Activated naive CD4-positive, alpha-beta T cell treated with anti-CD3 and anti-CD28 coated beads, Interleukin-2, amount 50 U/mL, for 24 hours (primary cell): ENCODE measurements at regions not wholly inside any gene's neighbourhood (a gene's known extent, or its start where the extent isn't known, plus 50 kb on each side); places are given as distances from the start of the nearest gene placed in this dataset.

Experiments used
- H3K27ac Mint-ChIP-seq: one replicate; pipeline ENCODE4 v1.8.0; 2021; ENCODE audit warnings: mild to moderate bottlenecking, mixed read lengths
- H3K27me3 Mint-ChIP-seq: one replicate; pipeline ENCODE4 v1.8.0; 2021; ENCODE audit warnings: mixed read lengths
- H3K36me3 Mint-ChIP-seq: one replicate; pipeline ENCODE4 v1.8.0; 2021; ENCODE audit warnings: mixed read lengths
- H3K4me1 Mint-ChIP-seq: one replicate; pipeline ENCODE4 v1.8.0; 2021; ENCODE audit warnings: mixed read lengths
- H3K4me3 Mint-ChIP-seq: one replicate; pipeline ENCODE4 v1.8.0; 2021; ENCODE audit warnings: mild to moderate bottlenecking, mixed read lengths
- H3K9me3 Mint-ChIP-seq: one replicate; pipeline ENCODE4 v1.8.0; 2021; ENCODE audit warnings: mixed read lengths

DNA sequence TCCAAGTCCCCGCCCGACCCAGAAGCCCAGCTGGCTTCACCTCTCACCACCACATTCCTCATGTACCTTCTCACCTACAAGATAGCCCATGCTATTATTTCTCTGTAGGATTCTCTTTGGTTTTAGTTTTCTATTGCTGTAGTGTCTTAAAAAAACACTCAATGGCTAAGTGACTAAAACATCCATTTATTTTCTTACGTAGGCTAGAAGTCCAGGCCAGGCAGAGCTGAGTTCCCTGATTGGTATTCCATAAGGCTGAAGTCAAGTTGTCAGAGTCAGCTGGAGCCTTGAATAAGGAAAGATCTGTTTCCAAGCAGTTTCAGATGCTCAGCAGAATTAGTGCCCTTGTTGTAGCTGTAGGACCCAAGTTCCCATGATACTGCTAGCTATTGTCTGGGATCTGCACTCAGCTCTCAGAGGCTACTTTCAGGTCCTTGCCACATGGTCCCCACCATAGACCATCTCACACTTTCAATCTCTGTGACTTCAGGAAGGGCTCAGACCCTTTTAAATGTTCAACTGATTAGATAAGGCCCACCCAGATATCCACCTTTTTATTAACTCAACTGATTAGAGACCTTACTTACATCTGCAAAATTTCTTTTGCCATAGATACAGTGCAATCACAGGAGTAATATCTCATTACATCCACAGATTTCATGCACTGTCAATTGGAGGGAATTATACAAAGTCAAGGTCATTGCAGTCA, 371.0 kb downstream of the TGFB2 start:
- no peaks in the 10 kb centered on the region for H3K4me1 Mint-ChIP-seq
- no peaks in the 10 kb centered on the region for H3K9me3 Mint-ChIP-seq
- H3K36me3 Mint-ChIP-seq: no peaks in the 10 kb centered on the region
- H3K4me3 Mint-ChIP-seq: no peak overlapping the region
- H3K27me3 Mint-ChIP-seq: no peaks in the 10 kb centered on the region
- no peak overlapping the region for H3K27ac Mint-ChIP-seq

DNA sequence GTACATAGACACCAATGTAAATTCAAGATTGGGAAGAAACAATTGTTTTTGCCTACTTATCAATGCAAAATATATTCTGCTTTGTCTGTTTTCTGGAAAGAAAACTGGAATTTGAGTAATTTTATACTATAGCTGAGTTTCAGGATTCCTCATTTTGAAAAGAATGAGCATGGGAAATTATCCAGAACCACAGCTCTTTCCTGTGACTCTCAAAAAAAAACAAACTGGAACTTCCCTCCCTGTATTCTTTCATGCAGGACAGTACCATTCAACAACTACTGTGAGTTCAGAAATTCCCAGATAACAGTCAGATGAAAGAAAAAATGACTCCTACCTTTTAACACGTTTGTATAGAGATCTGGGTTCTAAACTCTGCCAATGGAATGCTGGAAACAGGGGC, 372.4 kb downstream of the TGFB2 start:
- Mint-ChIP-seq H3K9me3 (no peaks in the 10 kb centered on the region), H3K27me3 (no peaks in the 10 kb centered on the region), H3K27ac (no peak overlapping the region), H3K36me3 (no peaks in the 10 kb centered on the region), H3K4me3 (no peak overlapping the region), H3K4me1 (no peaks in the 10 kb centered on the region)

DNA sequence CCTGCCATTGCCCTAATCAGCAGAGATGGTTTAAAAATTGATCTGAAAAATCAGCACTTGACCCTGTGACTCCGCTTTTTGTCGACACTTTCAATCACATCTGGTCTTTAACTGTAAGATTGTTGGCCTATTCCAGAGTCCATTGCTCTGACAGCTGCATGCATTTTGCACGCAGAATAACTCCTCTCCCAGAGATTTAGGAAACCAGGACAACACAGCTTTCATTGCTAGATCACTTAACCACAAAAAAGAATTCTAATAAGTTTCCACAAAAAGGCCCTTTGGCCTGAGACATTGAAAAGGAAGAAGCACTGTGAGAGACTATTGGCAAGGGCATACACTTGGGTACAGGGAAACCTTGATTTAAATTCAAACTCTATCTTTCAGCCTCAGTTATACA, 373.1 kb downstream of the TGFB2 start:
- Mint-ChIP-seq H3K4me3 (no peak overlapping the region), H3K36me3 (no peaks in the 10 kb centered on the region), H3K27ac (no peak overlapping the region), H3K4me1 (no peaks in the 10 kb centered on the region), H3K27me3 (no peaks in the 10 kb centered on the region), H3K9me3 (no peaks in the 10 kb centered on the region)

DNA sequence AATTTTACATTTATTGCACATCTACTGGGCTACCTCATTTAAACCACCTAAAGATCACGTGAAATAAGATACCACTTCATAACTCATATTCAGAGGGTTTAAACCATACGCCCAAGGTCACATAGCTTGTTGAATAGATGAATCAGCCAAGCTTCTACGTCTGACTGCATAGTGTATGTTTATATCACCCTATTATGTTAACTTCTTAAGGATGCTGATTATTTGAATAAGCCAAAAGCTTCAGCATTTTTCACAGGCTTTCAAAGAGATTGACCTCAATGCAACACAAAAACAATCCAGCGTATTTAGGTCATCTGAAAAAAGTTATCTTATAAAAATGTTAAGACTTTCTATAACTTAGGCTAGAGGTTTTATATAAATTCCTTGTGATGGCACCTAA, 373.8 kb downstream of the TGFB2 start:
- H3K4me1 Mint-ChIP-seq: no peaks in the 10 kb centered on the region
- no peaks in the 10 kb centered on the region for H3K9me3 Mint-ChIP-seq
- H3K27ac Mint-ChIP-seq: no peak overlapping the region
- no peaks in the 10 kb centered on the region for H3K27me3 Mint-ChIP-seq
- H3K4me3 Mint-ChIP-seq: no peak overlapping the region
- H3K36me3 Mint-ChIP-seq: no peaks in the 10 kb centered on the region

DNA sequence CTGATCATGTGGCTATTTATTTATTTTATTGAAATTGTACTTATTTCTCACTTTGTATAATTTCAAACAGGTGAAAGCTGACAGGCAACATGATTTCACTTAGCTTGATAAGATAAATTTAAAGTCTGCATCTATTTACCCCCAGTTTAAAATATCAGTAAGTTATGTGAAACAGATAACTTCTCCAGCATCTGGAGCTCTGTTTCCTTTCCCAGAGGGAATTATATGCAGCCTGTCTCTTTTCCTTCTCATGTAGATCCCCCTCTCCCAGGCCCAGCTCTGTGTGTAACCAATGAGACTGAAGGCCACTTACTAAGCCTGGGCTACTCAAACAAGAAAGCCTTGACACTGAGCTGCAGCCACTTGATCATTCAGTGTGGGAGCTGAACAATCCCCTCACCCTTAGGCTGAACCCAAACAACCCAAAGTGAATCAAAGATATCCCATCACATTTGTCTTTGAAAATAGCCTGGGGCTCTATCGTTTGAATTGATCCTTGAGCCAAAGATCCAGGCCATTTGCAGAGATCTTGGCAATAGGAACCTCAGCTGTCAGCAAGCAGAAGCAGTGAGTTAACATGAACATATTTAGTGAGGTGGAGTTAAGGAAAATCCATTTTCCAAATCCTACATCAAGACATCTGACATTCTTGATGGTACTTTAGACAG, 383.9 kb downstream of the TGFB2 start:
- Mint-ChIP-seq H3K4me3 (no peak overlapping the region), H3K36me3 (no peaks in the 10 kb centered on the region), H3K27me3 (no peaks in the 10 kb centered on the region), H3K4me1 (no peaks in the 10 kb centered on the region), H3K9me3 (peaks cover 17% of the 10 kb centered on the region), H3K27ac (no peak overlapping the region)

DNA sequence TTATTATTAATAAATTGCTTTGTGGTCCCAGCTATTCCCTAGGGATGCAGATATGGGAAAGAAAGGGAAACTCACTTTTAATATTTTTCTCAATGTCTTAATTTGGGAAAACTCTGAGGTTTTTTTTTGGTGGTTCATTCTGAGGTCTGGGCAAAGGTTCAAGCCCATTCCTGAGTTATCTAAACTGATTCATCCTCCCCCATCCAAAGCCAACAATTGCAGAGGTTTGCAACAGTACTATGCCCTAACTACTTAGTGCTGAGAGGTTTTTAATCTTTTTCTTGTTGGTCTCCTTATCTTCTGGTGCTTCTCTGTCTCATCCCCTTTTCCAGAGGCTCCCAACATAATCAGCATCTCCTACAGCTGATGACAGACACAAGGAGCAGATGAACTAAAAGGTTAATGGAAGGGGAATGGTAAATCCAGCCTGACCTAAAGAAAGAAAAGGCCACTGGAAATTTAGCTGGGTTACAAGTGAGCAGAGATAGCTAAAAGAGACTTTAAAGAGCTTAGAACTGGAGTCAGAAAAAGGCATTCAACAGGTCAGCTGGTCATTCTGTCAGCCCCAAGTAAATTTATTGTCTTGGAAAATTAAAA, 390.4 kb downstream of the TGFB2 start:
- Mint-ChIP-seq H3K4me3 (no peak overlapping the region), H3K9me3 (peaks cover 12% of the 10 kb centered on the region), H3K27me3 (no peaks in the 10 kb centered on the region), H3K36me3 (no peaks in the 10 kb centered on the region), H3K27ac (no peak overlapping the region), H3K4me1 (no peaks in the 10 kb centered on the region)

DNA sequence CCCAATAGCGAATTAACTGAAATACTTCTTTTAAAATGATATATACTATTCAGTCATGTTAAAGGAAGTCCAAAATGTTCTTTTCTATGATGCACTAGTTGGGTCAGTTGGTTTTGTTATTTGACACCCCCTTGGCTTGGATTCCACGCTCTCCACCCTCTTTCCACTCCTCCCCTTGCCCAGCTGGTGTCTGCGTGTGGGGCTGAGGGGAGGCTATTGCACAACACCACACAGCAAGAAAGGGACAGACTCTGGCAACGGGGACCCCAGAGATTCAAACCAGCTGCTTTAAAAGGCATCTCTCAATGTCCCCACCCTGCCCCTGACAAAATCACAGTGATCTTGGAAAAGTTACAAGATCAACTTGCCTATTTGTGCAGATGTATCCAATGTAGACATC, 394.3 kb downstream of the TGFB2 start:
- peaks cover 8% of the 10 kb centered on the region for H3K9me3 Mint-ChIP-seq
- no peaks in the 10 kb centered on the region for H3K27me3 Mint-ChIP-seq
- H3K36me3 Mint-ChIP-seq: no peaks in the 10 kb centered on the region
- H3K27ac Mint-ChIP-seq: no peak overlapping the region
- H3K4me3 Mint-ChIP-seq: no peak overlapping the region
- no peaks in the 10 kb centered on the region for H3K4me1 Mint-ChIP-seq

DNA sequence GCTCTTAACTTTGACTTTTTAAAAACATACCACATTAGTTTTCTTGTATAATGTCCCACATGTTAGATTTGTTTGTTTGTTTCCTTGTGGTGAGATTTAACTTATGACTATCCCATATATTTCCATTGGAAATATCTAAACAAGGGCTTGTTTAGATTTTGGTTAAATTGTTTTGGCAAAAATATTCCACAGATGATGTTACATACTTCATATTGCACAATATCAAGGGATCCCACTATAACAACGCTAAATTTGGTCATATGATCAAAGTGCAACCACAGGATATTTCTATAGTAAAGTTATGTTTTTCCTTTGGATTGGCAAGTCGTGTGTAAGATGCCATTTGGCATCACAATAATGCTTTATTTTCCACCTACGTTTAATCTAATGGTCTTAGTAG, 396.7 kb downstream of the TGFB2 start:
- H3K27me3 Mint-ChIP-seq: no peaks in the 10 kb centered on the region
- H3K36me3 Mint-ChIP-seq: no peaks in the 10 kb centered on the region
- peaks cover 28% of the 10 kb centered on the region for H3K9me3 Mint-ChIP-seq
- H3K4me1 Mint-ChIP-seq: no peaks in the 10 kb centered on the region
- H3K27ac Mint-ChIP-seq: no peak overlapping the region
- H3K4me3 Mint-ChIP-seq: no peak overlapping the region

DNA sequence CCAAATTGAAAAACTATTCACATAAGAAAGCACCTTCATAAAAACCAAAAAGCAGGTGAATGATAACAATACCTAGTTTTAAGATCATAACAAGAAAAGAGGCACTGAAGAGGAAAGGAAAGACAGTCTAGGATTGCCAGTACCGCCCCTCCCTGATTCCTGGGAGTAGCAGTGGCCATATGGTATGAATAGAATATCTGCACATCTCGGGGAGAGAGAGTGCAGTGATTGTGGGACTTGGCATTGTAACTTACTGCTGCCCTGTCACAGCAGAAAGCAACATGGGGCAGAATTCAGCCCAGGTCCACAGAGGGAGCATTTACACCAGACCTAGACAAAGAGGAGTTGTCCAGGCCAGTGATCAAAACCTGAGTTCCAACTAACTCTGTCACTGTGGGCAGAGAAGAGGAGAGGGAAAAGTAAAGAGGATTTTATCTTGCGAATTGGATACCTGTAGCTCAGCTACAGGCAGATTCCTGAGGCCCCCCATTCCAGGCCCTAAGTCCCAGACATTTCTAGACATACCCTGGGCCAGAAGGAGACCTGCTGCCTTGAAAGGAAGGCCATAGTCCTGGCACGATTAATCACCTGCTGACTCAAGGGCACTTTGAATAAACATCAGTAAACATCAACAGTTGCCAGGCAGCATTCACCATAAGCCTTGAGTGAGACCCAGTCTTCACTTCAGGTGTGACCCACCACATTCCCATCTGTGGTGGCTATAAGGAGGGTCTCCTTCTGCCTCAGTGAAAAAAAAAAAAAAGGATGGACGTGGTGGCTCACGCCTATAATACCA, 397.5 kb downstream of the TGFB2 start:
- peaks cover 32% of the 10 kb centered on the region for H3K9me3 Mint-ChIP-seq
- H3K4me3 Mint-ChIP-seq: no peak overlapping the region
- H3K4me1 Mint-ChIP-seq: no peaks in the 10 kb centered on the region
- no peak overlapping the region for H3K27ac Mint-ChIP-seq
- H3K36me3 Mint-ChIP-seq: no peaks in the 10 kb centered on the region
- H3K27me3 Mint-ChIP-seq: no peaks in the 10 kb centered on the region

DNA sequence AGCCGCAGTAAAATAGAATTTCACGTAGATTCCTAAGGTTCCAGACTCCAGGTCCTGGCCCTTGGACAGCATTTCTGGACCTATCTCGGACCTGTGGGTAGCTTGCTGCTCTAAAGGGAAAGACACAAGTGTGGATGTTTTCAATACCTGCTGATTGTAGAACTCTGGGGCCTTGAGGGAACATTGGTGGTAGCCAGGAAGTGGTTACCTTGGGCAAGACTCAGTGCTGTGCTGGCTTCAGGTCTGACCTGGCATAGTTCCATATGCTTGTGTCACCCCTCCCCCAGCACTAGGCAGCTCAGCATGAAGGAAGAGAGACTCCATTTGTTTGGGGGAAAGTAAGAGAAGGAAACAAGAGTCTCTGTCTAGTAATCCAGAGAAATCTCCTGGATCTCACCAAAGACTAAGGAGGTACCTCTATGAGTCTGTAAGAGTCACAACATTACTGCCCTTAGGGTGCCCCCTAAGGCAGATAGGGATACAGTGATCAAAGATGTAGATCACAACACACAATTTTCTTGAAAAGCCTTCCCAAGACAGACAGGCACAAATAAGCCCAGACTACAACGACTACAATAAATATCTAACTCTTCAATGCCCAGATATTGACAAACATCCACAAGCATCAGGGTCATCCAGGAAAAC, 398.8 kb downstream of the TGFB2 start:
- Mint-ChIP-seq H3K27me3 (no peaks in the 10 kb centered on the region), H3K36me3 (no peaks in the 10 kb centered on the region), H3K4me3 (no peak overlapping the region), H3K9me3 (peaks cover 32% of the 10 kb centered on the region), H3K4me1 (no peaks in the 10 kb centered on the region), H3K27ac (no peak overlapping the region)

DNA sequence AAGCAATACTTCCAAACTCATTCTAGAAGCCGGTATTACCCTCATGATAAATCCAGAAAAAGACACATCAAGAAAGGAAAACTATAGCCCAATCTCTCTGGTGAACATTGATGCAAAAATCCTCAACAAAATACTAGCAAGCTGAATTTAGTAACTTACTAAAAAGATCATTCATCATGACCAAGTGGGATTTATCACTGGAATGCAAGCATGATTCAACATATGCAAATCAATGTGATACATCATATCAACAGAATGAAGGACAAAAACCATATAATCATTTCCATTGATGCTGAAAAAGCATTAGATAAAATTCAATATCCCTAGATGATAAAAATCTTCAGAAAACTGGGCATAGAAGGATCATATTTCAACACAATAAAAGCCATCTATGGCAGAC, 402.9 kb downstream of the TGFB2 start:
- Mint-ChIP-seq H3K4me1 (no peaks in the 10 kb centered on the region), H3K27ac (no peak overlapping the region), H3K9me3 (peaks cover 32% of the 10 kb centered on the region), H3K27me3 (no peaks in the 10 kb centered on the region), H3K36me3 (no peaks in the 10 kb centered on the region), H3K4me3 (no peak overlapping the region)

DNA sequence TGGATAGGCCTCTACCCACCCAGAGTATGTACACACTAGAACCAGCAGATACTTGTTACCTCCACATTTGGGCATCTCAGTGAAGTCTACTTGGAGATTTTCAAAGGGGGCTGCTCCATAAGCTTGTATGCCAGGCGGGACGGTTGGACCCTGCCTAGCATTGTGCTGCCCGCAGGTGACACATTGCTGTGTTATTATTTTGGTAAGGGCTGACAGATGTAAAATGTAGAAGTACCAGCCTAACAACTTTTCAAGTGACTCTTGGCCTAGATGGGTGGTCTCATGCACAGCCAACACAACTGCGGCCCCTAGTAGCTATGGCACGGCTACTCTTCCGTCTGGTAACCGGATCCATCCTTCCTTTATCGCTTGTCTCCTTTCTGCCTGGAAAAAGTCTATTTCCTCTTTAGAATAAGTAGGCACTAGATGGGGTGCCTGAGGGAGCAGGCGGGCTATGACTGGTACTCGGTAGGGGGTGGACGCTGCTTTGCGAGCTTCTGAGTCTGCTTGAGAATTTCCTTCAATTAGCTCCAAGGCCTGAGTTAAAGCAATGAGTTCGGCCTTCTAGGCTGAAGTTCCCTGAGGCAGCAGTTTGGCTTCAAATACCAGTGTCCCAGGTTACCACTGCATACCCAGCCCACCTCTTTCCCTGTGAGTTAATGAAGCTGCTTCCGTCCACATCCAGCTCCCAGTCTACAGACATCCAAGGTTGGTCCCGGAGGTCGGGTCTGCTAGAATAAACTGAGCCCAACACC, 405.3 kb downstream of the TGFB2 start:
- no peak overlapping the region for H3K4me3 Mint-ChIP-seq

DNA sequence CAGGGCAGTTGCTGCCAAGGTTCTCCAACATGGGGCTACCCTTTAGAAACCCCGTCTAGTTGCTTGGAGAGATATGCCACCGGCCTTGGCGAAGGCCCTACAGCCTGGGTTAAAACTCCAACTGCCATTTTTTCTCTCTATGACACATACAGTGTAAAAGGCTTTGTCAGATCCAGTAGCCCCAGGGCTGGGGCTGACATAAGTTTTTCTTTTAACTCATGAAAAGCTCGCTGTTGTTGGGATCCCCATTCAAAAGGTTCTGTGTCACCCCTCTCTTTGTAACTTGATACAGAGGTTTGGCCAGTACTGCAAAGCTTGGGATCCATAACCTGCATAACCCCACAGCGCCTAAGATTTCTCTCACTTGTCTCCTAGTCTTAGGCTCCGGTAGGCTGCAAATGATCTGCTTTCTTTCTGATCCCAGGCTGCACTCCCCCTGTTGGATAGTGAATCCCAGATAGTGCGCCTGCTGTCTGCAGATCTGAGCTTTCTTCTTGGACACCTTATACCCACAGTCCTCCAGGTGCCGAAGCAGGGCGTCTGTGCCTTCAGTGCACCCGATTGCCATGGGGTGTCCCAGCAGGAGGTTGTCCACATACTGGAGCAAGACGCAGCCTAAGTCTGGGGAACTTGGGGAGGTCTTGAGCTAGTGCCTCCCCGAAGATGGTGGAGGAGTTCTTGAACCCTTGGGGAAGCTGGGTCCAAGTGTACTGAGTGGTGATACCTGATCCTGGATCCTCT, 406.2 kb downstream of the TGFB2 start:
- H3K4me3 Mint-ChIP-seq: no peak overlapping the region
- H3K27me3 Mint-ChIP-seq: no peaks in the 10 kb centered on the region
- no peaks in the 10 kb centered on the region for H3K36me3 Mint-ChIP-seq
- no peak overlapping the region for H3K27ac Mint-ChIP-seq
- H3K4me1 Mint-ChIP-seq: no peaks in the 10 kb centered on the region
- peaks cover 6% of the 10 kb centered on the region for H3K9me3 Mint-ChIP-seq

More for the DNA sequence above, 405.3 kb downstream of the TGFB2 start:
- Mint-ChIP-seq H3K9me3 (peaks cover 14% of the 10 kb centered on the region), H3K27me3 (no peaks in the 10 kb centered on the region), H3K4me1 (no peaks in the 10 kb centered on the region), H3K27ac (no peak overlapping the region), H3K36me3 (no peaks in the 10 kb centered on the region)

DNA sequence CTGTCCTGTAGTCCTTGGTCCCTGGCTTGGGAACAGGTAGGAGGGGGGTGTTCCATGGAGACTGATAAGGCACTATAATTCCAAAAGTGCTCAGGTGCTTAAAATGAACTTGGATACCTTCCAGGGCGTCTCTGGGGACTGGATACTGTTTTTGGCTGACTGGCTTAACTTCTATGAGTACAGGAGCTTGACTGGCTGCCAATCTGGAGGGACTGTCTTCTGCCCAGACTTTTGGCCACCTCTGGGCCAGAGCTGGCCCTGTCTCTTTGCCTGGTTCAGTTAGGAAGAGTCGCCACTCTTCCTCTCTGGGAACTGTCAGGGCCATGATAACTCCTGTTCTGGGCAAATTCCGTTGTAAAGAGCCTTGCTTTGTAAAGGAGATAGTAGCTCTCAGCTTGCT, 407.0 kb downstream of the TGFB2 start:
- Mint-ChIP-seq H3K4me1 (no peaks in the 10 kb centered on the region), H3K36me3 (no peaks in the 10 kb centered on the region), H3K4me3 (no peak overlapping the region), H3K27me3 (no peaks in the 10 kb centered on the region), H3K9me3 (peaks cover 2% of the 10 kb centered on the region), H3K27ac (no peak overlapping the region)
